Kidney glomerular epithelial cell (primary cell): ENCODE measurements at regions not wholly inside any gene's neighbourhood (a gene's known extent, or its start where the extent isn't known, plus 50 kb on each side); places are given as distances from the start of the nearest gene placed in this dataset.
"Not testable (repeated sequence)": the region's sequence is repeated elsewhere in the genome, so short reads cannot be mapped to it uniquely, and the experiment has no call there.

Source experiments
- DNase-seq: peaks from one replicate; lab custom pipeline; 2025; lab: John Stamatoyannopoulos, UW

DNA sequence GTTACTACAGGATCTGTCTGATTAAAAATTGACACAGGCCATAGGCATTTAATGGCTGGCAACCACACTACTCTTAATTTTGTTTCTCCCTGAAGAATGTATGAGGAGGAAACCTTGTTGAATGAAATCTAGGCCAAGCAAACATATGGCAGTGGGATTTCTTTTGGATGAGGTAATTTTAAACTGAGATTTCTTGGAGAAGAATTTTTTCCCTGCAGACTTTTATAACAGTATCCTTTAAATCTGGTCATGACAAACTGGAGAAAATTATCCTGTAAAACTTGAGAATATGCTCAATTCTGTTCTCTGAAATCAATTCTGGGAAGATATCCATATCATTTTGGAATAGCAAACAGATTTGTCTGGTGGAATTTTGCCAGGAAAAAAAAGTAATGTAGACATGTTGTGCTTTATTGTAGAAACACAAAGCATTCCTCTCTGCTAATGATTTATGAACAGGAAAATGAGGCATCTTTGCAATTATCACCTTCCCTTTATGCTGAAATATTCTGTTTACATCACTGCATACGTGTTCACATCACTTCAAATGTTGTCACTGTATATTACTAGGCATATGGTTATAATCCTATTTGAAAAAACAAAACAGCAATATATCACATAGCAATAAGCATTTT, 108.3 kb upstream of the ARSJ start:
- peak; percentile 78 for DNase-seq

DNA sequence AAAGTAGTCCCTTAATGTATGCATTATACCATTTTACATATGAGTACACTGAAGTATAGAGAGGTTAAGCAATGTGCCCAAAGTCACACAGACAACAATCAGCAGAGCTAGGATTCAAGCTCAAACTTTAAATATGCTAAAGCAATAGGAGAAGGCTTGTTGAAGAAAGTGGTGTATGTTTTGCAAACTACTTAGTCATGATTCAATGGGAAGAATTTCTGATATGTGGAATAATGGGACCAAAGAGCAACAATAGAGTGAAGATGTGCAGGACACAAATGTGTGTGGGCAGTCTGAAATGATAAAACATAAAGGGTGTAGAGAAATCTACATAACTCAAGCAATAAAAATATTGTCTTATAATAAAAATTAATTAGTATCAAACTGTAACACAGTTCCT, 109.0 kb upstream of the ARSJ start:
- DNase-seq, result no peak

DNA sequence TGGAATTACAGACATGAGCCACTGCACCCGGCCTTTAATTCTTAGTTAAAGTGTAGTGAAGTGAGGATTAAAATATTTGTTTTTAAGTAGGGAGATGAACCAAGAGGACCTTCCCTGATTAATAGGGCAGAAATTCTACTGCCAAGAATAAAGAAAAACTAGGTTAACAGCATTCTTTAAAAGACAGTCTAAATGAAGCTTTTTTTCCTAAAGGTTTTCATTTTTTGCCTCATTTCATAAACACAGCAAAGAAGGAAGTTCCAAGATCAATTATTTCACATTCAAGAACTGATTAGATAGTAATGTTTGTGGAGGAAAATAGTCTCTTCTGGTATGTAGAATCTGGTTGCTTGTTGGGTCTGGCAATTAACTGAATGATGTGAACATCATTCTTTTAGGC, 112.1 kb upstream of the ARSJ start:
- DNase-seq, result no peak

DNA sequence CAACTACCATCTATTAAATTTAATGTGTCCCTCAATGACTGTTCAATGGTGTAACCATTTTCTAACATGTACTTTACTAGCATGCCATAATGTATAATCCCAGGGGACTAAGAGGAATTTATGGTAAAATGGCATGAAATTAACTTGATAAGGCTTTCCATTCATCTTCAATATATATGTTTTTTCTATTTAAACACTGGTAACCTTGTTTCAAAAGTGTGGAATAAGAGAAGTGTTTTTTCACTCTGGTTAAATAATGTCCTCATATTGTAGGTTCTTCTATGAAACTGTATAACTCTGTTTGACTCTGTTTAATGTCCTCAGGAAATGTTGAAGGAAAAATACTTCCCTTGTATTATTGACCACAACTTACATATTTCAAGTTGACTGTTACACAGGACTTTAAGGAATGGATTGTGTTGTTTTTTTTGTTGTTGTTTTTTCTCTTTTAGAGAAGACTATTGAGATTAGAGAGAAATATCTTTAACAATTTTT, 113.8 kb upstream of the ARSJ start:
- no peak for DNase-seq

DNA sequence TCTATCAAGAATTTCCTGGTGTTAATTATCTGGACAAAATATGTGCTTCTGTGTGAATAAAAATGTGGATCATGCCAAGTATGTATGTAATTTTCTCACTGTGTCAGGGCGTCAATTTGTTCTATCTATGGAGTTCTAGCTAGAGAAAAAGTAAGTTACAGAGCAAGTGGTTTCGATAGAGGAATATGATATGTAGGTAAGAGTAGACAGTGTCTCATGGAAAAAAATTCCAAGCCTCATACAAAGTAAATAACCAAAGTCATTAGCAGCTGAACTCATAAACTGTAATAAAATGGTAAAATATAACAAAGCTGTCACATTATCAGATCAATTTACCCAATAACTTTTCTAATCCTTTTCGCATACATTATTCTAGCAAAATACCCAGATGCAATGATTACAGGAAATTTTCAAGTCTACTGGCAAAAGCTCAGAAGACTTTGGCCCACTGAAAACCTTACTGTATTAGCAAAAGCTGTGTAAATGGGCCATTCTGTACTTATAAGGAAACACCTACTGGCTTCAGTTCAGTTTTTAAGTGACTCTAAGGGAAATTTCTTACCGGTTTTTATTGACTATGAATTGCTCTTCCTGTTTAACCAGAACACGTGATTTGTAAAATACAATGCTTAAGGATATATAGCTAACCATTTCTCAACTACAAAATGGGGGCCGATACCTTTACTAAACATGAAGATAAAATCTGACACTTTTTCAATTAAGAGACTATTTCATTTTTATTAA, 121.0 kb upstream of the ARSJ start:
- no peak for DNase-seq

DNA sequence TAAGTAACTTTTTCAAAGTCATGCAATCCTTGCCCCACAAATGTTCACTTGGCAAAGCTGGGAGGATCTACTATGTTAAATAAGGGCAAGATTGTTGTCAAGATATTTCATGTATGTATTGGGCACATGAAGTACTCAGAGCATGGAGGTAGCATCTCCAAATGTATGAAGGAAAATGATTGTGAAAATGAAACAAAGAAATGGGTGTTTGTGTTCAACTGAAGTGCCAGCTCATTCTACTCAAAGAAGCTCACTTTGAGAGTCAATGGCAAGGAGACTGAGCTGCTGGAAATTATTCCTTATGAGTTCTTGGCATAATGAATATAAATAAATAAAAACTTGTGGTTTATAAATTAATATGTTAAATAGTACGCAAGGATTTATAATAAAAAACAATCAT, 124.5 kb upstream of the ARSJ start:
- DNase-seq, result no peak

DNA sequence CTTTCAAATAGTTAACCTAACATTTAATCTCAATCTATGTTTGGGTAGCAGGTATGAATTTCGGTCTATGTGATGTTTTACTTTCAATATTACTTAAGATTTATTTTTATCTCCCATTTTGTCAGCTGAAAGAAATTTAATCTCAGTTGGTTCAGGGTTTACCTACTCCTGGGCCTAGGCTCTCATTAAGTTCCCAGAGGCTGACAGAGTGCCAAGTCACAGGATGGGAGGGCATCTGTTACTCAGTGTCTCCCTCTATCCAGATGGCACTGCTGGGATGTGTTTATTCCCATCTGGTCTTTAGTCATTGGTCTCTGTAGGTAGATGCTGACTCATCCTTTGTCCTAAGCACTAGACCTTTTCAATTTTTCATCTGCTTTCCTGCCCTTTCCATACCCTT, 129.4 kb upstream of the ARSJ start:
- no peak for DNase-seq

DNA sequence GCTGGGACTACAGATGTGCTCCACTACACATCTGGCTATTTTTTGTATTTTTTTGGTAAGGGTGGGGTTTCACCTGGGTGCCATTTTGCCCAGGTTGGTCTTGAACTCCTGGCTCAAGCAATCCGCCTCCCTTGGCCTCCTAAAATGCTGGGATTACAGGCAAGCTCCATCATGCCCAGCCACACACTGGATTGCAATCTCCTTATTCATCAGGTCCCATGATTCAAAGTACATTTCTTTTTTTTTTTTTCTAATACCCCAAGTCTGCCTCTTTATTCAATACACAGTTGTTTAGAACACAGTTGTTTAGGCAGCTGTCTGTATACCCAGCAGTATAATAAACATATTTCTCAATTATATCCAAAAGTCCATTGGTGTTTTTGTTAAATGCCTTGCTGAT, 130.3 kb upstream of the ARSJ start:
- no peak for DNase-seq

DNA sequence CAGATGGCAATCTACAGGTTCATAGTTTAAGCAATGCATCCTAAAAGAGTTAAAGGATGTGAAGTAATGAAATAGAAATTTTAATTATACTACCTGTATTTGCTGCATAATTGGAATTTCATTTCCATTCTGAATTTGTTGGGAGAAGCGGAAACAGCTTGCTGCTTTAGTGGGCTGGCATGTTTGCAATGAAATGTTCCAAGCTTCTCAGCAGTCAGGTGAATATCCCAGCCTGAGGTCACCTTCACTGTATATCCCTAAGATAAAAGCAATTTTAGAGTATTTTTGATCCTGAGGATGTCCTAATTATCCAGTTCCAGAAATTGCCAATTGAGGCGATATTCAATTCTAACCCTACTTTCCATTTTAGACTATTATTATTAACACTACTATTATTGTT, 136.1 kb upstream of the ARSJ start:
- DNase-seq, result no peak

DNA sequence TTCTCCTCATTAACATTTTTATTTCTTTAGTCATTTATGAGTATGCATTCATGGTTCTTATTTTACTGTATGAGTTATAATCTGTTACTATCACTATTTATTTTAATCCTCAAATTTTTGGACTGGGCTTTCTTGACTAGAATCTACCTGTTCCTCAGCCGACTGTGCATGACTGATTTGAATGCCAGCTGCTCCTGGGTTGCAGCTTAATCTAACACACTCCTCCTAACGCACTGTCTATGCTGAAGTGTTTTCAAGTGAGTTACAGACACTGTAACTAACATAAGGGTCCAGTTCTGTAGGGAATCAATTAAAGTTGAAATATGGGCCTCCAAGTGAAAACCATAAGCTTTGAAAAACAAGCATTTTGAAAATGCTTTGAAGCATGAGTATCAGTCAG, 137.4 kb upstream of the ARSJ start:
- no peak for DNase-seq

DNA sequence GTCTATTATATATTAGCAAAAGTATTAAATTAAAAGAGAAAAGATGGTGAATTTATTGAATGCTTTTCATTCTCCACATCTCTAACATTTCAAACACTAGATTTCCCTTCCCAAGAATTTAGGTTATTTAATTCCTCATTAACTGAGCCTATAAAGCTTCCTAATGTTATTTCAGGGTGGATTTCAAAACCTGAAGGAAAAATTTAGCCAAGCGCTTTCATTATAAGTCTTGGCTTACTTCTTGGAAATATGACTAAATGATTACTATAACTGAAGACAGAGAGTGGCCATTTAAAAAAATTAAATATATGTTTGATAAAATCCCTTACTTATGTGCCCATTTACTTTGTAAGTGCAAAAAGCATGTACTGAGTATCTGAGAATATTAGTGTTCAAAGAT, 141.8 kb upstream of the ARSJ start:
- DNase-seq, result no peak

DNA sequence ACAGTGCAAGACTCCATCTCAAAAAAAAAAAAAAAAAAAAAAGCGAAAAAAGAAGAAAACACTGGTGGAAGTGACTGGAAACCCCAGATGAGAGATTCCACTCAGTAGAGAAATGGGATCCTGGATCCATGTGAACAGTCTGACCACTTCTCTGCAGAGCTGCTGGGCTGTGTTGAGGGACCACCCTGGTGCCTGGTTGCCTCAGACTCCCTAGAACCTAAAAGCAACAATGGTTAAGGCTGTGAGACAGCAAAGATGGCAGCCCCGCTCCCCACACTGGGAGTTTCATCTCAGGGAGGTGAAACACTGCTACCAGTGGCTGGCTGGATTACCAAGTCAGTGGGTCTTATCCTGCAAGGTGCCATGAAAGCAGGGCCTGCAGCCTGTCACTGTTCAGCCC, 152.8 kb upstream of the ARSJ start:
- no peak for DNase-seq

DNA sequence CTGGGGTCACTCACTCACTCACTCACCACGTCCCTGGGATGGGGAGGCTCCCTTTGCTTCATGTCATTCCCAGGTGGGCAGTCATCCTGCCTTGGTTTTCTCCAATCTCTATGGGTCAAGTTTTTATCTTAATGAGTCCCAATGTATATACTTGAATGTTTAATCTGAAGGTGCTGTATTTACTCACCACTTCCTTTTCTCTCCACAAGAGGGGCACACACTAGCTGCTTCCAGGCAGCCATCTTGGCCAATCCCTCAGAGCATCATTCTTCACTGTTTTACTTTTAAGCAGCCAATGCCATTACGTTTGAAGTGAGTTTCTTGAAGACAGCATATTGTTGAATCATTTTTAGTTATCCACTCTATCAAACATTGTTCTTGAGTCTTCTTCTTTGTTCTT, 153.4 kb upstream of the ARSJ start:
- no peak for DNase-seq

DNA sequence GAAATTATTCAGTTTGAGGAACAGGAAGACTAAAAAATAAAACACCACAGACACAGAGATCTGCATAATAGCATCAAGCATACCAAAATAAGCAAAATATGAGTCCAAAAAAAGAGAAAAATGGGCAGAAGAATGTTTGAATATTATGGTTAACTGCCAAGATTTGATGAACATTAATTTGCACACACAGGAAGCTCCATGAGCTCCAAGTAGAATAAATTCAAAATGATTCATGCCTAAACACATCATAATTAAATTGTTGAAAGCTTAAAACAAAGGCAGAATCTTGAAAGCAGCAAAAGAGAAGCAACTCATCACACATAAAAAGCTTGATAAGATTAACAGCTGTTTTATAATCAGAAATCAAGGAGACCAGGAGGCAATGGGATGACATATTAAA, 156.6 kb upstream of the ARSJ start:
- no peak for DNase-seq

DNA sequence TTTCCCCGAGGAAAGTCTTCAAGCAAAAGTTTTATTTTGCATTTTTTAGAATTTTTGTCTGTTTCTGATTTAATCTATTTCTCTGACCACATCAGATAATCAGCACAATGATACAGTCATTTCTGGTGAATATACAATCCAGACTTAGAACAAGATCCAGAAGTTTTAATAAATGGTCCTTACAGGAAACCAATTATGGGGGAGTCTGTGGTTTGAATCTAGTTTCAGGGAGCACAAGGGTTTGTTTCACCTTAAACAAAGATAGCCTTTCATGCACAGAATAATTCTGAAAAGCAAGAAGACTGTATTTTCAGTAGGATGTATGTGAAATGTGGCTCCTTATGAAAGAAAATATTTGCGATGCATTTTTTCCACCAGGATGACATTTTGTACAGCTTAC, 158.5 kb upstream of the ARSJ start:
- no peak for DNase-seq

DNA sequence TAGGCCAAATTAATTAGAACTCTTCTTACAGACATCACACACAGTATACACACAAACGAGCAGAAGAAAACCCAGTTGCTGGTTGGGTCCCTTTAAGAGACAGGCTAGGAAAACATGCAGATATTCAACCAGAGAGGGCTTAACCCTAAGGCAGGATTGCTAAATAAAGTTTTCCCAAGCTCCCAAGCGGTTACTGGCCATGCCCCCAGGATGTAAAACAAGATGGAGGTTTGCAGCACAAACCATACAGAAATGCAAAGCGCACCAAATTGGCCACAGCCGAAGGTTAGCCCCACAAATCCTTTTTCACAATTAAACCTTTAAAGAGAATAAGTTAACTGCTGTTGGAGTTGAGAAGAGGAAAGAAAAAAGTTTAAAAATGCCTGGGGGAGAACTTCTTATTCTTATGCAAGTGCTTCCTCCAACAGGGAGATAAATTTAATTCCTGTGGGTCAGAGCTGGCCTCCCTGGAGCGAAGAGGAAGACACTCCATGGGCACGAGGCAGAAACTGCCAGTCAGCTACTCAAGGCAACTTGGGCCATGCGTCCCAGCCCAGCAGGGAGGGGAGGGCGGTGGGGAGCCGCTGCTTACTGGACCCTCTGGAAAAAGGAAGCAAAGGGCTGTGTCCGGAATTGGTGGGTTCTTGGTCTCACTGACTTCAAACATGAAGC, 167.6 kb upstream of the ARSJ start:
- DNase-seq, result no peak

DNA sequence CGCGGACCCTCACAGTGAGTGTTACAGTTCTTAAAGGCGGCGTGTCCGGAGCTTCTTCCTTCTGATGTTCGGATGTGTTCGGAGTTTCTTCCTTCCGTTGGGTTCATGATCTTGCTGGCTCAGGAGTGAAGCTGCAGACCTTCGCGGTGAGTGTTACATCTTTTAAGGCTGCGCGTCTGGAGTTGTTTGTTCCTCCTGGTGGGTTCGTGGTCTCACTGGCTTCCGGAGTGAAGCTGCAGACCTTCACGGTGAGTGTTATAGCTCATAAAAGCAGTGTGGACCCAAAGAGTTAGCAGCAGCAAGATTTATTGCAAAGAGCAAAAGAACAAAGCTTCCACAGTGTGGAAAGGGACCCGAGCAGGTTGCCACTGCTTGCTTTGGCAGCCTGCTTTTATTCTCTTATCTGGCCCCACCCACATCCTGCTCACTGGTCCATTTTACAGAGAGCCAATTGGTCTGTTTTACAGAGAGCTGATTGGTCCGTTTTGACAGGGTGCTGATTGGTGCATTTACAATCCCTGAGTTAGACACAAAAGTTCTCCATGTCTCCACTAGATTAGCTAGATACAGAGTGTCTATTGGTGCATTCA, 168.3 kb upstream of the ARSJ start:
- not testable (repeated sequence) for DNase-seq

DNA sequence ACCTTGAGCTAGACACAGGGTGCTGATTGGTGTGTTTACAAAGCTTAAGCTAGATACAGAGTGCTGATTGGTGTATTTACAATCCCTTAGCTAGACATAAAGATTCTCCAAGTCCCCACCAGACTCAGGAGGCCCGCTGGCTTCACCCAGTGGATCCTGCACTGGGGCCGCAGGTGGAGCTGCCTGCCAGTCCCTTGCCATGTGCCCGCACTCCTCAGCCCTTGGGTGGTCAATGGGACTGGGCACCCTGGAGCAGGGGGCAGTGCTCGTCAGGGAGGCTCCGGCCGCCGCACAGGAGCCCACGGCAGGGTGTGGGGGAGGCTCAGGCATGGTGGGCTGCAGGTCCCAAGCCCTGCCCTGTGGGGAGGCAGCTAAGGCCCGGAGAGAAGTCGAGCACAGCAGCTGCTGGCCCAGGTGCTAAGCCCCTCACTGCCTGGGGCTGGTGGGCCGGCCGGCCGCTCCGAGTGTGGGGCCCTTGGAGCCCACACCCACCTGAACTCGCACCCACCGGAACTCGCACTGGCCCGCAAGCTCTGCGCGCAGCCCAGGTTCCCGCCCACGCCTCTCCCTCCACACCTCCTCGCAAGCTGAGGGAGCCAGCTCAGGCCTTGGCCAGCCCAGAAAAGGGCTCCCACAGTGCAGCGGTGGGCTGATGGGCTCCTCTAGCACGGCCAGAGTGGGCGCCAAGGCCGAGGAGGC, 169.1 kb upstream of the ARSJ start:
- not testable (repeated sequence) for DNase-seq

DNA sequence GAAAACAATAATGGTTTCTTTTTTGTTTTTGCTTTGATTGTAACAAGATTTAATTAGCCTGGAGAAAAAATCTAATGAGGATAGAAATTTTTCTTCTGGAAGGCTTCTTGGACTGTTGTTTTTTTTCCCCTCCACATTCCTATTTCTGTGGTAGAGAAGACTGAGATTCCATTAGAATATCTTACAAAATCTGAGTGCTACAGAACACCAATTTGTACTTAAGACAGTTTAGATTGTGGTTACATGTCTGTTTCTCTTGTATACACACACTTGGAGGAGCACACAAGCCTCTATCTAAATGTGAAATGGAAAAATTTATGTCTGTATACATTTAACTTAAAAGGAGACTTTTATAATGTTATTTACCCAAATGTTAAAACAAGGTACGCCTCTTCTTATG, 176.9 kb upstream of the ARSJ start:
- DNase-seq, result no peak

DNA sequence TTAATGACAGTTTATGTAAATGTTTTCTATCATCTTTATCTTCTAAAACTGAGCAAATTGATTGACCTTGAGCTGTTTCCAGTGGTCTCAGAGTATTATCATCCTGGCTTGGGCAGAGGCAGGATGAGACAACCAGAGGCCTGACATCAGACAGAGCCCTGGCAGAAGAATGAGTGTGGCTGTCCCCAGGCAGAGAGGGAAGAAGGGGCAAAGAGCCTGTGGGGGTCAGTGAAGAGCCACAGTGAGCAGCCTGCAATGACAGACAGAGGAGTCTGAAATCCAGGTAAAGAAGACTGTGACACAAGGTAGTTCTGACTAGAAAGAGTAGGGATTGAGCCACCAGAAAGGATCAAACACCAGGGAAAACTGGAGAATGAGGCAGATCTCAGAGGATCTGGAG, 182.4 kb upstream of the ARSJ start:
- DNase-seq, result no peak

DNA sequence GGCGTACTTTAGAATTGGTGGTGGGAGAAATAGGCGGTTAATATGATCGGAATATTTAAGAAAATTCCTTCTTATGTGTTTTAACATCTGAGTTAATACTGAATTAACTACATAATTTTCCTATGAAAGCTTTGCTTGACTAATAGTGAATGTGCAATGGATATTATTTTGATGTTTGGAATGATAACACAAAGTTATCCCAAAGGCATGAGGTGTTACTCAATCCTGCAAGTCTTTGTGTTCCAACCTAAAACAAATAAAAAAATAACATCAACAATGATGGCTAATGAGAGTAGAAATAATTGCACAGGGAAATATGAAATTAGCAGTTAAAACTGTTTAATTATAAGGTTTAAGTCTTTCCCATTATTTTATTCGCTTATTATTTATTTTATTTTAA, 183.6 kb upstream of the ARSJ start:
- no peak for DNase-seq

DNA sequence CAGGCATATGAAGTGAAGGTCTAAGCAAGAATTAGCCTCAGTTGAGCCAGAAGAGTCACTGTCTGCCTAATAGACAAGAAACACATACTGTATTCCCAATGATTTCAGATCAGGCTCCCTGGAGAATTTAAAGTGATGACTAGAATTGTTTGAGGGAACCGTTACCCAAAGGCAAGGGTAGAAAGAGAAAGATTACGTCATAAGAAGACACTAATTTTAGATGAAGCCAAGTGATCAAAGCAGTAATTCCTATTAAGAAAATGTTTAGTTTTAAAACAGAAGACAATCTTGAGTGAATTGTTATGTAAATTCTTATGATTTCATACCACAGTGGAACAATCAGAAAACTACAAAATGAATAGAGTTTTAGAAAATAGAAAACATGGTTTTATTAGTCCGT, 194.5 kb upstream of the ARSJ start:
- no peak for DNase-seq
